GM12878 (cell line): ENCODE measurements at regions not wholly inside any gene's neighbourhood (a gene's known extent, or its start where the extent isn't known, plus 50 kb on each side); places are given as distances from the start of the nearest gene placed in this dataset.

Source experiments
- ATAC-seq: fragments of 200-7000 bp; cut with Tn5 transposase; 3 replicates; pipeline ENCODE4 v1.9.1; 2020; ENCODE audit warnings: mild to moderate bottlenecking, moderate library complexity
- BruUV-seq: library from RNA; stranded (reverse); fragments of 400-500 nt; replicated peaks from 2 replicates; lab custom pipeline; 2021; lab: Mats Ljungman, UMichigan
- CTCF ChIA-PET: fragments of 300-600 bp; sonication (Branson Sonifier 250); formaldehyde crosslinking; extraction: SDS; loops from one replicate; lab custom pipeline; 2021; ENCODE audit warnings: inconsistent platforms; lab: Yijun Ruan, JAX
- POLR2A ChIA-PET: fragments of 350-600 bp; formaldehyde crosslinking; extraction: SDS; loops from one replicate; lab custom pipeline; 2021; ENCODE audit warnings: inconsistent platforms; lab: Charles Lee
- RAD21 ChIA-PET: fragments of 300-600 bp; sonication (Branson Sonifier 250); formaldehyde crosslinking; loops from one replicate; lab custom pipeline; 2023; ENCODE audit warnings: antibody characterized with exemption; ENCODE audit not compliant: unreplicated experiment; lab: Charles Lee
- SMC1A ChIA-PET: fragments of 300-600 bp; sonication (Branson Sonifier 250); formaldehyde crosslinking; loops from one replicate; lab custom pipeline; 2023; ENCODE audit not compliant: unreplicated experiment, uncharacterized antibody; lab: Charles Lee
- DNase-seq: peaks from one replicate; pipeline ENCODE4 v3.0.0-alpha.2; 2011; ENCODE audit warnings: low read depth, low spot score
- FAIRE-seq: peaks from 3 replicates; lab custom pipeline; 2011; peaks lifted over from hg19 to GRCh38; lab: Jason Lieb, UNC
- H2AFZ ChIP-seq: 2 replicates; pipeline ENCODE4 v1.6.0; 2011; ENCODE audit warnings: low read depth, low read length, control low read depth; ENCODE audit not compliant: control insufficient read depth
- H3K27ac ChIP-seq: 2 replicates; pipeline ENCODE4 v1.5.1; 2011; ENCODE audit warnings: control low read depth; ENCODE audit not compliant: control insufficient read depth, insufficient read depth
- H3K27me3 ChIP-seq, 2 experiments: replicated peaks in 1 of 2; 2 replicates each; pipeline versions ENCODE4 v1.6.0 to v1.6.1; 2011; ENCODE audit warnings: low read length in 1 of 2; ENCODE audit not compliant: control insufficient read depth in 2 of 2, insufficient read depth in 2 of 2
- H3K36me3 ChIP-seq, 2 experiments: 2 replicates each; pipeline ENCODE4 v1.5.1; 2011; ENCODE audit warnings: low read length in 1 of 2; ENCODE audit not compliant: control insufficient read depth in 2 of 2, insufficient read depth in 2 of 2
- H3K4me1 ChIP-seq: 2 replicates; pipeline ENCODE4 v1.6.1; 2011; ENCODE audit warnings: mild to moderate bottlenecking, low read length, moderate library complexity, mixed read lengths; ENCODE audit not compliant: control insufficient read depth, insufficient read depth
- H3K4me2 ChIP-seq: 2 replicates; pipeline ENCODE4 v1.6.0; 2011; ENCODE audit warnings: control low read depth; ENCODE audit not compliant: control insufficient read depth, insufficient read depth
- H3K4me3 ChIP-seq: fragments of 200-600 bp; sonication (generic); 2 replicates; pipeline ENCODE4 v1.5.1; 2016
- H3K79me2 ChIP-seq: 2 replicates; pipeline ENCODE4 v1.6.0; 2011; ENCODE audit warnings: low read length; ENCODE audit not compliant: control insufficient read depth, insufficient read depth
- H3K9ac ChIP-seq: 2 replicates; pipeline ENCODE4 v1.8.0; 2011; ENCODE audit warnings: low read length, control low read depth, mixed read lengths; ENCODE audit not compliant: control insufficient read depth, insufficient read depth
- H3K9me3 ChIP-seq: replicated peaks from 3 replicates; pipeline ENCODE4 v1.5.1; 2011; ENCODE audit warnings: mild to moderate bottlenecking, low read length; ENCODE audit not compliant: control insufficient read depth, insufficient read depth
- H4K20me1 ChIP-seq: 2 replicates; pipeline ENCODE4 v1.6.0; 2011; ENCODE audit not compliant: control insufficient read depth, insufficient read depth
- EED ChIP-seq: sonication (generic); IDR thresholded peaks from 2 replicates; pipeline ENCODE4 v1.6.1; 2016; ENCODE audit warnings: antibody characterized with exemption, low read depth
- POLR2A ChIP-seq: IDR thresholded peaks from 2 replicates; pipeline ENCODE4 v1.6.1; 2011; ENCODE audit warnings: low read depth, mild to moderate bottlenecking, low read length
- PRDM15 ChIP-seq: fragments of 450-650 bp; formaldehyde crosslinking; IDR thresholded peaks from 2 replicates; pipeline ENCODE4 v1.4.0; 2020; ENCODE audit warnings: mild to moderate bottlenecking, moderate library complexity
- SIN3A ChIP-seq: IDR thresholded peaks from 2 replicates; pipeline ENCODE4 v1.6.1; 2012; ENCODE audit warnings: low read depth, low read length, improper control_type of control experiment
- SPI1 ChIP-seq: IDR thresholded peaks from 2 replicates; pipeline ENCODE4 v1.6.1; 2011; ENCODE audit warnings: low read depth, mild to moderate bottlenecking, low read length, moderate library complexity, borderline replicate concordance; ENCODE audit not compliant: insufficient read depth
- SUZ12 ChIP-seq: fragments of 200-600 bp; sonication (generic); IDR thresholded peaks from one replicate; pipeline ENCODE4 v1.6.1; 2018; ENCODE audit warnings: antibody characterized with exemption, mild to moderate bottlenecking; ENCODE audit not compliant: unreplicated experiment
- USF1 ChIP-seq: IDR thresholded peaks from 2 replicates; pipeline ENCODE4 v1.6.1; 2011; ENCODE audit warnings: borderline replicate concordance, low read depth, mild to moderate bottlenecking, moderate library complexity, mixed read lengths, low read length; ENCODE audit not compliant: insufficient read depth; ENCODE audit errors: extremely low read length
- YY1 ChIP-seq: IDR thresholded peaks from 2 replicates; pipeline ENCODE4 v1.6.1; 2011; ENCODE audit warnings: low read depth, mild to moderate bottlenecking, low read length
- ZNF687 ChIP-seq: fragments of 450-650 bp; IDR thresholded peaks from 2 replicates; pipeline ENCODE4 v1.6.1; 2017; ENCODE audit warnings: mild to moderate bottlenecking, moderate library complexity
- WGBS: methylation state at CpG from one replicate; pipeline ENCODE4 v1.1.6; 2016; ENCODE audit warnings: low lambda C conversion rate; ENCODE audit not compliant: insufficient replicate concordance, insufficient coverage; ENCODE audit errors: missing lambda C conversion rate; 5-methylcytosine and 5-hydroxymethylcytosine counted together
- in situ Hi-C: fragments of 300-500 bp; cut with MboI; formaldehyde crosslinking; loops from 9 replicates; pipeline ENCODE4 v1.14.3; 2018; ENCODE audit warnings: mixed read lengths
- intact Hi-C: fragments of 100-400 bp; cut with micrococcal nuclease; formaldehyde crosslinking; loops from one replicate; pipeline ENCODE4 v1.14.2; 2022; ENCODE audit not compliant: unreplicated experiment

GRCh38 chr7:156004265-156005201, 192.3 kb upstream of the SHH start (continued):
- TF ChIP-seq USF1 = no peak
- TF ChIP-seq SUZ12 = no peak
- no peak for TF ChIP-seq SPI1
- TF ChIP-seq EED = no peak
- TF ChIP-seq POLR2A = no peak

- 45% methylated on average over 22 of the region's 22 CpGs for WGBS
- intact Hi-C loops = no loop called here
- ChIA-PET CTCF (no interaction called here), RAD21 (no interaction called here), SMC1A (no interaction called here), POLR2A (no interaction called here)
- Histone ChIP-seq H3K9me3 (no peaks in the 10 kb centered on the region), H2AFZ (no peak overlapping the region), H3K27me3 (no peaks in the 10 kb centered on the region; a peak in 1 of 4 replicates), H3K4me2 (no peak overlapping the region), H3K79me2 (no peaks in the 10 kb centered on the region), H3K36me3 (no peaks in the 10 kb centered on the region), H3K9ac (no peak overlapping the region), H3K27ac (no peak overlapping the region), H3K4me1 (no peaks in the 10 kb centered on the region), H4K20me1 (no peaks in the 10 kb centered on the region), H3K4me3 (no peak overlapping the region)
- no peak for ATAC-seq
- in situ Hi-C loops = no loop called here
- BruUV-seq = no TSS peak
- FAIRE-seq = no peak
- DNase-seq = no peak
- TF ChIP-seq YY1 (no peak), ZNF687 (no peak), PRDM15 (CRISPR knock-in tag) (no peak), SIN3A (no peak)
Observed at GRCh38 chr7:156003220-156004162, 191.2 kb upstream of the SHH start.
